Colonic mucosa (tissue), 1 donor: ENCODE measurements at regions not wholly inside any gene's neighbourhood (a gene's known extent, or its start where the extent isn't known, plus 50 kb on each side); places are given as distances from the start of the nearest gene placed in this dataset. TPM values are rescaled to one million over a fixed set of nuclear protein-coding genes. Genes with fewer than 3 reads are reported as not detected.

Source experiments
- microRNA-seq: library from miRNA; unstranded; fragments of <30 nt; microRNA quantifications from one replicate; pipeline ENCODE4, GENCODE V29; 2019
- donor health status: DM: no; HTN: no; CAD: no.

Small RNA genes lying in the stretch of these regions (microRNA-seq; reads per million reads assigned to microRNA genes)
- not detected for gene MIR4436B2
